ENCODE measurements at regions not wholly inside any gene's neighbourhood (a gene's known extent, or its start where the extent isn't known, plus 50 kb on each side); places are given as distances from the start of the nearest gene placed in this dataset.
A peak's percentile ranks its signal among the peaks of the same experiment; 100 is the strongest.

DNA sequence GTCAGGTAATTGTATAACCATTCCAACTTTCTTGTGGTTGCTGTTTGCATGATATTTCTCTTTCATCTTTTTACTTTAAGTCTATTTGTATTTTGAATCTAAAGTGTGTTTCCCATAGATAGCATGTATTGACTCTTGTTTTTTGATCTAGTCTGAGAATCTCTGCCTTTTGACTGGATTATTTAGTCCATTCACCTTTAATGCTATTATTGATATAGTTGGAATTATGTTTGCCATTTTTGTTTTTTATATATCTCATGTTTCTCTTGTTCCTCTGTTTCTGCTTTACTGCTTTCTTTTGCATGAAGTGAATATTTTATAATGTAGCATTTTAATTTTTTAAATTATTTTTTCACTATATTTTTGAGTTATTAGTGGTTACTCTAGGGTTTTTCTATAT, 103.9 kb upstream of the PMCH start:
- Mint-ChIP-seq H3K9me3 (ENCODE audit: unreplicated experiment) (no peaks in the 10 kb centered on the region), H3K27ac (ENCODE audit: low read depth, unreplicated experiment) (no peak overlapping the region), H3K4me3 (ENCODE audit: unreplicated experiment) (no peak overlapping the region), H3K27me3 (ENCODE audit: insufficient read depth, unreplicated experiment) (no peaks in the 10 kb centered on the region), H3K4me1 (ENCODE audit: insufficient read depth, unreplicated experiment) (peaks cover 9% of the 10 kb centered on the region), H3K36me3 (ENCODE audit: insufficient read depth, unreplicated experiment) (no peaks in the 10 kb centered on the region)
- DNase-seq (ENCODE audit: unreplicated experiment) = no peak
- BruUV-seq (replicated peaks) = no TSS peak
- intact Hi-C loops (cut with micrococcal nuclease) = loop anchor here (2.0 to 10.0 kb wide), 2 partner anchors 183 to 463 kb away; no protein-coding TSS in a partner anchor
- TF ChIP-seq, protein P1, sequence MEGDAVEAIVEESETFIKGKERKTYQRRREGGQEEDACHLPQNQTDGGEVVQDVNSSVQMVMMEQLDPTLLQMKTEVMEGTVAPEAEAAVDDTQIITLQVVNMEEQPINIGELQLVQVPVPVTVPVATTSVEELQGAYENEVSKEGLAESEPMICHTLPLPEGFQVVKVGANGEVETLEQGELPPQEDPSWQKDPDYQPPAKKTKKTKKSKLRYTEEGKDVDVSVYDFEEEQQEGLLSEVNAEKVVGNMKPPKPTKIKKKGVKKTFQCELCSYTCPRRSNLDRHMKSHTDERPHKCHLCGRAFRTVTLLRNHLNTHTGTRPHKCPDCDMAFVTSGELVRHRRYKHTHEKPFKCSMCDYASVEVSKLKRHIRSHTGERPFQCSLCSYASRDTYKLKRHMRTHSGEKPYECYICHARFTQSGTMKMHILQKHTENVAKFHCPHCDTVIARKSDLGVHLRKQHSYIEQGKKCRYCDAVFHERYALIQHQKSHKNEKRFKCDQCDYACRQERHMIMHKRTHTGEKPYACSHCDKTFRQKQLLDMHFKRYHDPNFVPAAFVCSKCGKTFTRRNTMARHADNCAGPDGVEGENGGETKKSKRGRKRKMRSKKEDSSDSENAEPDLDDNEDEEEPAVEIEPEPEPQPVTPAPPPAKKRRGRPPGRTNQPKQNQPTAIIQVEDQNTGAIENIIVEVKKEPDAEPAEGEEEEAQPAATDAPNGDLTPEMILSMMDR (IDR thresholded peaks at IDR 0.05; ENCODE audit: unreplicated experiment) = no peak
- CTCF ChIA-PET = interaction anchor here (2.9 kb wide), 1 partner anchor 182 kb away, joined by 7 read pairs; no protein-coding TSS in a partner anchor
- POLR2A ChIA-PET = no interaction called here

DNA sequence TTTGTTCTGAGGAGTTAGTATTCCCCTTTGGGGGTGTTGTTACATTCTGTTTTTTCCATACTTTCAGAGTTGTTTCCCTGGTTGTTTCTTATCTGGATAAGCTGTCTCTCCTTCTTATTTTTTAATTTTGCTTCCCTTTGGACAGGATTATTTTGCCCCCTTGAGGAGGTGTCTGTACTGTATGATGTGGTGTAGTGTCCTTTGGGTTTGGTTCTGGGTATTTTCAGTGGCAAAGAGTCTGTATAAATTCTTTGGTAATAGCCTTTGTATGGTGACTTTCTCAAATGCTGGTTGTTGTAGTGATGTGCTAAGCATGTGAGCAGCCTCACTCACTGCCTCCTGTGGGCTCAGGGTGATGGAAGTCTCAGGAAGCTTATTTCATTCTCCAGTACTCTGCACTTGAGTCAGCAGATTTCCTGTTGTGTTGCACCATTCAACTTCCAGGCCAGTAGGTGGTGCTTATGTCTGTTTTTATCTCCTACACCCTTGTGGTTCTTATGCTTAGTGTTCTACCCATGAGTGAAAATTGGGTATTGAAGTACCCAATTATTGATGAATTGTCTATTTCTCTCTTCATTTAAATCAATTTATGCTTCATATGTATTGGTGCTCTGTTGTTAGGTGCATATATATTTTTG, 103.3 kb upstream of the PMCH start:
- Mint-ChIP-seq H3K9me3 (ENCODE audit: unreplicated experiment) (no peaks in the 10 kb centered on the region), H3K27ac (ENCODE audit: low read depth, unreplicated experiment) (no peak overlapping the region), H3K36me3 (ENCODE audit: insufficient read depth, unreplicated experiment) (no peaks in the 10 kb centered on the region), H3K27me3 (ENCODE audit: insufficient read depth, unreplicated experiment) (no peaks in the 10 kb centered on the region), H3K4me3 (ENCODE audit: unreplicated experiment) (no peak overlapping the region), H3K4me1 (ENCODE audit: insufficient read depth, unreplicated experiment) (peaks cover 9% of the 10 kb centered on the region)
- POLR2A ChIA-PET = no interaction called here
- no TSS peak for BruUV-seq (replicated peaks)
- CTCF ChIA-PET = interaction anchor here (0.6 to 1.5 kb wide), 4 partner anchors 28 to 484 kb away, joined by 3 to 5 read pairs (median 4); no protein-coding TSS in a partner anchor
- TF ChIP-seq, protein P1 (IDR thresholded peaks at IDR 0.05; ENCODE audit: unreplicated experiment) = peak; percentile 12
- DNase-seq (ENCODE audit: unreplicated experiment) = peak; percentile 63
- intact Hi-C loops (cut with micrococcal nuclease) = loop anchor here (2.0 to 10.0 kb wide), 2 partner anchors 184 to 464 kb away; no protein-coding TSS in a partner anchor

DNA sequence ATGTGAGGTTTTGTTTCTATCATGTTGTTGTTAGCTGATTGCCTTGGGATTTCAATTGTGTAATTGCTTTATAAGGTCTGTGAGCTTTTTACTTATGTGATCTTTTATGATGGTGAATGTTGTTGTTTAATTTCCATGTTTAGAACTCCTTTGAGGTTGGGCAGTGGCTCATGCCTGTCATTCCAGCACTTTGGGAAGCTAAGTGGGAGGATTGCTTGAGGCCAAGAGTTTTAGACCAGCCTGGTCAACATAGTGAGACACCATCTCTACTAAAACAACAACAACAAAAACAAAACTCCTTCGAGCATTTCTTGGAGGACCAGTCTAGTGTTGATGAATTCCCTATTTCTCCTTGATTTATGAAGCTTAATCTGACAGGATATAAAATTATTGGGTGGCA, 102.1 kb upstream of the PMCH start:
- TF ChIP-seq, protein P1 (IDR thresholded peaks at IDR 0.05; ENCODE audit: unreplicated experiment) = no peak
- Mint-ChIP-seq H3K9me3 (ENCODE audit: unreplicated experiment) (no peaks in the 10 kb centered on the region), H3K4me3 (ENCODE audit: unreplicated experiment) (no peak overlapping the region), H3K4me1 (ENCODE audit: insufficient read depth, unreplicated experiment) (peaks cover 9% of the 10 kb centered on the region), H3K27me3 (ENCODE audit: insufficient read depth, unreplicated experiment) (no peaks in the 10 kb centered on the region), H3K36me3 (ENCODE audit: insufficient read depth, unreplicated experiment) (no peaks in the 10 kb centered on the region), H3K27ac (ENCODE audit: low read depth, unreplicated experiment) (no peak overlapping the region)
- ChIA-PET CTCF (interaction anchor here (1.0 to 1.5 kb wide), 5 partner anchors 44 to 485 kb away, joined by 3 to 5 read pairs (median 3); no protein-coding TSS in a partner anchor), POLR2A (interaction anchor here (0.6 kb wide), 3 partner anchors 56 to 402 kb away, joined by 3 read pairs; no protein-coding TSS in a partner anchor)
- no peak for DNase-seq (ENCODE audit: unreplicated experiment)
- intact Hi-C loops (cut with micrococcal nuclease) = loop anchor here (2.0 to 10.0 kb wide), 2 partner anchors 185 to 465 kb away; no protein-coding TSS in a partner anchor
- BruUV-seq (replicated peaks) = no TSS peak

DNA sequence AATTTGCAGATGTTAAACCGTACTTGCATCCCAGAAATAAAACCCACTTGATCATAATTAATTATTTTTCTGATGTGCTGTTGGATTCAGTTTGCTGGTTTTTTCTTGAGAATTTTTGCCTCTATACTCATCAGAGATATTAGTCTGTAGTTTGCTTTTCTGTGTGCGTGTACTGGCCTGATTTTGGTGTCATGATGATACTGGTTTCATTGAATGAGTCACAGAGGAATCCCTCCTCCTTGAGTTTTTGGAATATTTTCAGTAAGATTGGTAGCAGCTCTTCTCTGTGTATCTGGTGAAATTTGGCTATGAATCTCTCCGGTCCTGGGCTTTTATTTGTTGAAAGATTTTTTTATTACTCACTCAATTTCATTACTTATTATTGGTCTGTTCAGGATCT, 100.4 kb upstream of the PMCH start:
- ChIA-PET CTCF (interaction anchor here (0.6 kb wide), 1 partner anchor 329 kb away, joined by 3 read pairs; no protein-coding TSS in a partner anchor), POLR2A (no interaction called here)
- H3K27ac Mint-ChIP-seq (ENCODE audit: low read depth, unreplicated experiment) = no peak overlapping the region
- intact Hi-C loops (cut with micrococcal nuclease) = no loop called here
- TF ChIP-seq, protein P1 (IDR thresholded peaks at IDR 0.05; ENCODE audit: unreplicated experiment) = no peak
- BruUV-seq (replicated peaks) = no TSS peak
- H3K36me3 Mint-ChIP-seq (ENCODE audit: insufficient read depth, unreplicated experiment) = no peaks in the 10 kb centered on the region
- H3K9me3 Mint-ChIP-seq (ENCODE audit: unreplicated experiment) = no peaks in the 10 kb centered on the region
- no peak overlapping the region for H3K4me3 Mint-ChIP-seq (ENCODE audit: unreplicated experiment)
- H3K27me3 Mint-ChIP-seq (ENCODE audit: insufficient read depth, unreplicated experiment) = no peaks in the 10 kb centered on the region
- peaks cover 9% of the 10 kb centered on the region for H3K4me1 Mint-ChIP-seq (ENCODE audit: insufficient read depth, unreplicated experiment)
- peak; percentile 44 for DNase-seq (ENCODE audit: unreplicated experiment)
